ENCODE measurements at regions not wholly inside any gene's neighbourhood (a gene's known extent, or its start where the extent isn't known, plus 50 kb on each side); places are given as distances from the start of the nearest gene placed in this dataset.

GRCh38 chr2:225131898-225132297 is 89.6 kb upstream of the DOCK10 start:
- TF ChIP-seq CTCF (IDR thresholded peaks at IDR 0.05; ENCODE audit: low read depth, low read length) (no peak), EZH2phosphoT487 (IDR thresholded peaks at IDR 0.05; ENCODE audit: low read depth) (no peak)

Data from OCI-LY3 (cell line).